ENCODE measurements at regions not wholly inside any gene's neighbourhood (a gene's known extent, or its start where the extent isn't known, plus 50 kb on each side); places are given as distances from the start of the nearest gene placed in this dataset.

GRCh38 chr2:12883906-12884305 is 167.2 kb downstream of the TRIB2 start:
- intact Hi-C loops (cut with micrococcal nuclease), result no loop called here
- Histone ChIP-seq H3K27me3 (ENCODE audit: low read depth) (no peaks in the 10 kb centered on the region), H3K27ac (replicated peaks) (peak overlapping the region; percentile 81), H3K4me1 (peaks cover 33% of the 10 kb centered on the region), H3K36me3 (no peaks in the 10 kb centered on the region), H3K9me3 (replicated peaks) (no peaks in the 10 kb centered on the region), H3K4me3 (no peak overlapping the region)
- no peak for DNase-seq
- no peak for TF ChIP-seq CTCF (IDR thresholded peaks at IDR 0.05; ENCODE audit: borderline replicate concordance)

GRCh38 chr2:12884713-12885282 is 168.1 kb downstream of the TRIB2 start:
- Histone ChIP-seq H3K27ac (replicated peaks) (peak overlapping the region; percentile 81), H3K4me3 (no peak overlapping the region), H3K4me1 (peaks cover 33% of the 10 kb centered on the region), H3K9me3 (replicated peaks) (no peaks in the 10 kb centered on the region), H3K27me3 (ENCODE audit: low read depth) (no peaks in the 10 kb centered on the region), H3K36me3 (no peaks in the 10 kb centered on the region)
- DNase-seq, result peak; percentile 33
- intact Hi-C loops (cut with micrococcal nuclease), result no loop called here
- no peak for TF ChIP-seq CTCF (IDR thresholded peaks at IDR 0.05; ENCODE audit: borderline replicate concordance)

DNA sequence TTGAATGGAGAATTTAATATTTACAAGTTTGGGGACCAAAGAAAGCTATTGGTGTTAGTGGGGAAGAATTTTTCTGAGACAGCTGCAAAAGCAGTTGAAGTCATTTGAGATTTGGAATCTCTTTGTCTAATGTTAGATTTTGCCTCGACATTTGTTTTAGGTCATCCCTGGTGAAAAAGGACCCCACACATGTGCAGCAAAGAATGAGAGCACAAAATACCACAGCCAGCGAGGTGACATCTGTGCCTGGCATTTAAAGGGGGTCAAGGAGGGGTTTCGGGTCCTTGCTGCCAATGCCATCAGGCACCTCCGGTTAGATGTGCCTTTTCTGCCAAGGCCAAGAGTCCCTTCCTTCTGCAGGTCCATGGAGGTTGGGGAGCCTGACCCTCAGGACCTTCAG is 173.3 kb downstream of the TRIB2 start:
- no peak for DNase-seq
- H3K4me1 ChIP-seq, result peaks cover 13% of the 10 kb centered on the region
- no peak for TF ChIP-seq CTCF (IDR thresholded peaks at IDR 0.05; ENCODE audit: borderline replicate concordance)
- intact Hi-C loops (cut with micrococcal nuclease), result no loop called here
- no peaks in the 10 kb centered on the region for H3K27me3 ChIP-seq (ENCODE audit: low read depth)
- peaks cover 33% of the 10 kb centered on the region for H3K9me3 ChIP-seq (replicated peaks)
- no peak overlapping the region for H3K4me3 ChIP-seq
- no peak overlapping the region for H3K27ac ChIP-seq (replicated peaks)
- no peaks in the 10 kb centered on the region for H3K36me3 ChIP-seq

GRCh38 chr2:12890481-12890991 is 173.8 kb downstream of the TRIB2 start:
- Histone ChIP-seq H3K27ac (replicated peaks) (no peak overlapping the region), H3K4me3 (no peak overlapping the region), H3K36me3 (no peaks in the 10 kb centered on the region), H3K4me1 (peaks cover 8% of the 10 kb centered on the region), H3K9me3 (replicated peaks) (peaks cover 37% of the 10 kb centered on the region), H3K27me3 (ENCODE audit: low read depth) (no peaks in the 10 kb centered on the region)
- DNase-seq, result no peak
- intact Hi-C loops (cut with micrococcal nuclease), result no loop called here
- TF ChIP-seq CTCF (IDR thresholded peaks at IDR 0.05; ENCODE audit: borderline replicate concordance), result no peak

GRCh38 chr2:12895017-12895416 is 178.3 kb downstream of the TRIB2 start:
- H3K36me3 ChIP-seq, result no peaks in the 10 kb centered on the region
- no peak overlapping the region for H3K4me3 ChIP-seq
- H3K9me3 ChIP-seq (replicated peaks), result peaks cover 37% of the 10 kb centered on the region
- no peaks in the 10 kb centered on the region for H3K4me1 ChIP-seq
- TF ChIP-seq CTCF (IDR thresholded peaks at IDR 0.05; ENCODE audit: borderline replicate concordance), result no peak
- H3K27me3 ChIP-seq (ENCODE audit: low read depth), result no peaks in the 10 kb centered on the region
- no peak overlapping the region for H3K27ac ChIP-seq (replicated peaks)
- intact Hi-C loops (cut with micrococcal nuclease), result no loop called here
- no peak for DNase-seq

Measured in left ventricle myocardium inferior (tissue), 1 donor.